ENCODE measurements at regions not wholly inside any gene's neighbourhood (a gene's known extent, or its start where the extent isn't known, plus 50 kb on each side); places are given as distances from the start of the nearest gene placed in this dataset.

- TF ChIP-seq, protein P1, sequence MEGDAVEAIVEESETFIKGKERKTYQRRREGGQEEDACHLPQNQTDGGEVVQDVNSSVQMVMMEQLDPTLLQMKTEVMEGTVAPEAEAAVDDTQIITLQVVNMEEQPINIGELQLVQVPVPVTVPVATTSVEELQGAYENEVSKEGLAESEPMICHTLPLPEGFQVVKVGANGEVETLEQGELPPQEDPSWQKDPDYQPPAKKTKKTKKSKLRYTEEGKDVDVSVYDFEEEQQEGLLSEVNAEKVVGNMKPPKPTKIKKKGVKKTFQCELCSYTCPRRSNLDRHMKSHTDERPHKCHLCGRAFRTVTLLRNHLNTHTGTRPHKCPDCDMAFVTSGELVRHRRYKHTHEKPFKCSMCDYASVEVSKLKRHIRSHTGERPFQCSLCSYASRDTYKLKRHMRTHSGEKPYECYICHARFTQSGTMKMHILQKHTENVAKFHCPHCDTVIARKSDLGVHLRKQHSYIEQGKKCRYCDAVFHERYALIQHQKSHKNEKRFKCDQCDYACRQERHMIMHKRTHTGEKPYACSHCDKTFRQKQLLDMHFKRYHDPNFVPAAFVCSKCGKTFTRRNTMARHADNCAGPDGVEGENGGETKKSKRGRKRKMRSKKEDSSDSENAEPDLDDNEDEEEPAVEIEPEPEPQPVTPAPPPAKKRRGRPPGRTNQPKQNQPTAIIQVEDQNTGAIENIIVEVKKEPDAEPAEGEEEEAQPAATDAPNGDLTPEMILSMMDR (IDR thresholded peaks at IDR 0.05): no peak
- no peak for TF ChIP-seq POLR2A (IDR thresholded peaks at IDR 0.05)
These were observed 659.9 kb downstream of the USP25 start for GRCh38 chr21:16389643-16390042.
